HEK293T (cell line): ENCODE measurements at regions not wholly inside any gene's neighbourhood (a gene's known extent, or its start where the extent isn't known, plus 50 kb on each side); places are given as distances from the start of the nearest gene placed in this dataset.

ENCODE experiments used
- CTCF ChIA-PET: fragments of 350-600 bp; formaldehyde crosslinking; extraction: SDS; loops from one replicate; lab custom pipeline; 2021; ENCODE audit warnings: antibody characterized with exemption, inconsistent platforms; lab: Yijun Ruan, JAX
- POLR2A ChIA-PET: fragments of 350-600 bp; formaldehyde crosslinking; extraction: SDS; loops from one replicate; lab custom pipeline; 2020; ENCODE audit warnings: antibody characterized with exemption, inconsistent platforms; lab: Yijun Ruan, JAX
- DNase-seq: peaks from one replicate; pipeline ENCODE4 v3.0.0; 2012; ENCODE audit warnings: mixed read lengths; ENCODE audit errors: extremely low spot score
- ARNT ChIP-seq: fragments of 450-650 bp; IDR thresholded peaks from 2 replicates; pipeline ENCODE4 v1.6.1; 2017; ENCODE audit warnings: mild to moderate bottlenecking
- BHLHE40 ChIP-seq: fragments of 450-650 bp; IDR thresholded peaks from 2 replicates; pipeline ENCODE4 v1.6.1; 2016; ENCODE audit warnings: mild to moderate bottlenecking, moderate library complexity, borderline replicate concordance
- CTBP1 ChIP-seq: fragments of 450-650 bp; IDR thresholded peaks from 2 replicates; pipeline ENCODE4 v1.6.1; 2016; ENCODE audit warnings: borderline replicate concordance
- ELF4 ChIP-seq: fragments of 450-650 bp; IDR thresholded peaks from 2 replicates; pipeline ENCODE4 v1.6.1; 2017; ENCODE audit warnings: antibody characterized with exemption
- FOXA1 ChIP-seq: fragments of 450-650 bp; IDR thresholded peaks from 2 replicates; pipeline ENCODE4 v1.6.1; 2016; ENCODE audit warnings: mild to moderate bottlenecking
- FOXK2 ChIP-seq: fragments of 450-650 bp; IDR thresholded peaks from 2 replicates; pipeline ENCODE4 v1.6.1; 2016; ENCODE audit warnings: mild to moderate bottlenecking
- FOXM1 ChIP-seq: fragments of 450-650 bp; IDR thresholded peaks from 2 replicates; pipeline ENCODE4 v1.6.1; 2017; ENCODE audit warnings: mild to moderate bottlenecking, borderline replicate concordance
- HDGF ChIP-seq: fragments of 450-650 bp; IDR thresholded peaks from 2 replicates; pipeline ENCODE4 v1.6.1; 2017; ENCODE audit warnings: antibody characterized with exemption, borderline replicate concordance
- L3MBTL2 ChIP-seq: fragments of 450-650 bp; conservative IDR thresholded peaks from 2 replicates; pipeline ENCODE4 v1.6.1; 2016; ENCODE audit warnings: mild to moderate bottlenecking
- LEF1 ChIP-seq: fragments of 450-650 bp; IDR thresholded peaks from 2 replicates; pipeline ENCODE4 v1.6.1; 2017; ENCODE audit warnings: mild to moderate bottlenecking, borderline replicate concordance
- NFRKB ChIP-seq: fragments of 450-650 bp; IDR thresholded peaks from 2 replicates; pipeline ENCODE4 v1.6.1; 2016; ENCODE audit warnings: mild to moderate bottlenecking, moderate library complexity
- SP1 ChIP-seq: fragments of 450-650 bp; IDR thresholded peaks from 2 replicates; pipeline ENCODE4 v1.6.1; 2017
- SUZ12 ChIP-seq: fragments of 450-650 bp; IDR thresholded peaks from 2 replicates; pipeline ENCODE4 v1.6.1; 2016; ENCODE audit warnings: mild to moderate bottlenecking
- TARDBP ChIP-seq: fragments of 450-650 bp; IDR thresholded peaks from 2 replicates; pipeline ENCODE4 v1.6.1; 2016
- ZNF384 ChIP-seq: fragments of 450-650 bp; IDR thresholded peaks from 2 replicates; pipeline ENCODE4 v1.6.1; 2016
- TF ChIP-seq, protein P1 (sequence below): fragments of 450-650 bp; IDR thresholded peaks from 2 replicates; pipeline ENCODE4 v1.6.1; 2016

GRCh38 chr6:97701801-97702200, 418.8 kb upstream of the MMS22L start:
- ChIA-PET POLR2A (interaction anchor here (0.7 kb wide), 1 partner anchor 1133 kb away, joined by 3 read pairs; no protein-coding TSS in a partner anchor), CTCF (interaction anchor here (1.2 kb wide), 1 partner anchor 261 kb away, joined by 3 read pairs; no protein-coding TSS in a partner anchor)
- TF ChIP-seq CTBP1 (no peak), ELF4 (no peak), HDGF (no peak), LEF1 (no peak), FOXM1 (no peak), BHLHE40 (no peak), SP1 (no peak), SUZ12 (no peak), NFRKB (no peak), FOXA1 (no peak)
- TF ChIP-seq, protein P1, sequence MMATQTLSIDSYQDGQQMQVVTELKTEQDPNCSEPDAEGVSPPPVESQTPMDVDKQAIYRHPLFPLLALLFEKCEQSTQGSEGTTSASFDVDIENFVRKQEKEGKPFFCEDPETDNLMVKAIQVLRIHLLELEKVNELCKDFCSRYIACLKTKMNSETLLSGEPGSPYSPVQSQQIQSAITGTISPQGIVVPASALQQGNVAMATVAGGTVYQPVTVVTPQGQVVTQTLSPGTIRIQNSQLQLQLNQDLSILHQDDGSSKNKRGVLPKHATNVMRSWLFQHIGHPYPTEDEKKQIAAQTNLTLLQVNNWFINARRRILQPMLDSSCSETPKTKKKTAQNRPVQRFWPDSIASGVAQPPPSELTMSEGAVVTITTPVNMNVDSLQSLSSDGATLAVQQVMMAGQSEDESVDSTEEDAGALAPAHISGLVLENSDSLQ, result no peak
- no peak for DNase-seq

GRCh38 chr6:97702248-97702647, 419.2 kb upstream of the MMS22L start:
- TF ChIP-seq SUZ12 (no peak), ELF4 (no peak), CTBP1 (no peak), HDGF (no peak), FOXA1 (no peak)
- no peak for DNase-seq
- CTCF ChIA-PET, result interaction anchor here (1.2 kb wide), 1 partner anchor 262 kb away, joined by 3 read pairs; no protein-coding TSS in a partner anchor
- POLR2A ChIA-PET, result no interaction called here

DNA sequence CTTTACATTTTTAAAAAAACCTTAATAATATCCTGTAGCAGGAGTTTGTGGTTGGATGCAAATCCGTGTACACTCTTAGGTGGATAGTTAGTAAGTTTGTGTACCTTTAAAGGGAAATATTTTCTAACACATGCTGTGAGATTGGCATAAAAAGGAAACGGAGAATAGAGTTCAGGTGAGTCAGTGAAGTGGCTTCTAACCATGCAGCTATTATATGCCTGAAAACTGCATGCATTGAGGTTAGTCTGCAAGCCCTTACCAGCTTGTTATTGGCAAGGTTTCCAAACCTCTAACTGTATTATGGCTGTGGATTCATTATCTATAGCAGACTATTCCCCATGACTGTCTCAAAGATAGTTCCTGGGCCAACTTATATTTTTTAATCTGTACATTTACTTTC, 420.6 kb upstream of the MMS22L start:
- ChIA-PET CTCF (no interaction called here), POLR2A (no interaction called here)
- DNase-seq, result no peak
- TF ChIP-seq ELF4, result no peak
- TF ChIP-seq TARDBP, result no peak
- no peak for TF ChIP-seq FOXK2
- no peak for TF ChIP-seq L3MBTL2
- TF ChIP-seq BHLHE40, result no peak
- no peak for TF ChIP-seq FOXA1
- no peak for TF ChIP-seq ZNF384
- no peak for TF ChIP-seq LEF1
- TF ChIP-seq SUZ12, result no peak
- TF ChIP-seq SP1, result no peak

DNA sequence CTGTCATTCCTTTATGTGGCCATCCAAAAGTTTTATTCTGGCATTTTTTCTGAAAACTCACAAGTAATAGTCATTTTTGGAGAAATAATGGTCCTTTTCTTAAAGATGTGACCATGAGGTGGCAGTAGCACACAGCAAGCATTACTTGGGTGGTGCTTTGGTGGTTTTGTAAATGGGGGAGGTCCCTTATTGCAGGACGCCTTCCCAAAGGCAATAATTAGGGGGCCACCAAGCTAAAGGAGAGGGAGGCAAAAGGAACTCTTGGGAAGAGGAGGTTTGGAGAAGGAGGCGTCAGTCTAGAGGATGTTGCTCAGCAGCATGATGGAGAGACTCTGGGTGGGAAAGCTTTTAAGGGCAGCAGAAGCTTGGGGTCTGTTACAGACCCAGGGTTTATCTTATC, 422.6 kb upstream of the MMS22L start:
- DNase-seq, result peak; percentile 11
- ChIA-PET CTCF (interaction anchor here (1.0 kb wide), 1 partner anchor 335 kb away, joined by 3 read pairs; no protein-coding TSS in a partner anchor), POLR2A (no interaction called here)
- no peak for TF ChIP-seq ARNT
- TF ChIP-seq FOXK2, result no peak
- TF ChIP-seq LEF1, result no peak
- TF ChIP-seq TARDBP, result no peak
- TF ChIP-seq BHLHE40, result no peak
- TF ChIP-seq FOXM1, result no peak
- TF ChIP-seq FOXA1, result no peak
- no peak for TF ChIP-seq L3MBTL2
- TF ChIP-seq, protein P1, result no peak
- TF ChIP-seq SP1, result no peak
- TF ChIP-seq NFRKB, result no peak
- no peak for TF ChIP-seq CTBP1
- TF ChIP-seq HDGF, result no peak
- TF ChIP-seq ELF4, result no peak

DNA sequence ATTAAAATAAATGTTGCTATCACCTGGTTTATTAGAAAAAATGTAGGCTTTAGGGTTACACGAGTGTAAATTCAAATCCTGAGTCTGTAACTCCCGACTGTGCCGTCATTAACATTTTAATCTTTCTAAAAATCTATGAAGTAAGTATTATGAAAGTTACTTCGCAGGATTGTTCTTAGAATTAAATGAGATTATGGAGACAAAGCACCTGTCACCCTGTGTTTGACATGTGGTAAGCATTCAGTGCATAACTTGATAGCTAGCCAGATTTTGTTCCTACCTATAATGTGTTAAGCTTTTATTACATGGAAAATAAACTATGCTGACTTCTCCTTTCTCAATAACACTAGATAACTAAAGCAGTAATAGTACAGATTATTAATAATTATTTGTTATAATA, 429.7 kb upstream of the MMS22L start:
- POLR2A ChIA-PET, result no interaction called here
- no peak for TF ChIP-seq TARDBP
- TF ChIP-seq ZNF384, result no peak
- TF ChIP-seq LEF1, result no peak
- no peak for DNase-seq
- CTCF ChIA-PET, result no interaction called here

DNA sequence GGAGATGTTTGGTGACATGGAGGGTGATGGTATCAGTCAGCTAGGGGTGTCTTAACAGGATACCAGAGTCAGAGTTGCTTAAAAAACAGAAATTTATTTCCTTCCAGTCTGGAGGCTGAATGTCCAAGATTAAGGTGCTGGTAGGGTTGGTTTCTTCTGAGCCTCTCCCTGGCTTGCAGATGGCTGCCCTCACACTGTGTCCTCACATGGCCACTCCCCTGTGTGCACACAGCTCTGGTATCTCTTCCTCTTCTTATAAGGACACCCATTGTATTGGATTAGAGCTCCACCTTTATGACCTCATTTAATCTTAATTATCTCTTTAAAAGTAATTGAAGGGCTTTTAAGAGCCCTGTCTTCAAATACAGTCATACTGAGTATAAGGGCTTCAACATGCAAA, 431.8 kb upstream of the MMS22L start:
- ChIA-PET POLR2A (no interaction called here), CTCF (no interaction called here)

GRCh38 chr6:97717086-97717485, 434.1 kb upstream of the MMS22L start:
- CTCF ChIA-PET, result interaction anchor here (0.6 kb wide), 1 partner anchor 277 kb away, joined by 4 read pairs; no protein-coding TSS in a partner anchor
- no peak for DNase-seq
- TF ChIP-seq, protein P1, result no peak
- TF ChIP-seq FOXK2 (no peak), L3MBTL2 (no peak), ARNT (no peak), SUZ12 (no peak), BHLHE40 (no peak), FOXM1 (no peak), SP1 (no peak), TARDBP (no peak), LEF1 (no peak), ELF4 (no peak), HDGF (no peak), CTBP1 (no peak)
- POLR2A ChIA-PET, result no interaction called here

More for the DNA sequence above, 431.8 kb upstream of the MMS22L start:
- TF ChIP-seq NFRKB (no peak), CTBP1 (no peak)
- no peak for DNase-seq
